HG02571 (cell line): ENCODE measurements at regions not wholly inside any gene's neighbourhood (a gene's known extent, or its start where the extent isn't known, plus 50 kb on each side); places are given as distances from the start of the nearest gene placed in this dataset.
"Not testable (repeated sequence)": the region's sequence is repeated elsewhere in the genome, so short reads cannot be mapped to it uniquely, and the experiment has no call there.

Experiments
- ATAC-seq: cut with Tn5 transposase; IDR thresholded peaks from one replicate; pipeline ENCODE4 v1.9.1; 2021; ENCODE audit warnings: mild to moderate bottlenecking, moderate library complexity; ENCODE audit not compliant: unreplicated experiment

DNA sequence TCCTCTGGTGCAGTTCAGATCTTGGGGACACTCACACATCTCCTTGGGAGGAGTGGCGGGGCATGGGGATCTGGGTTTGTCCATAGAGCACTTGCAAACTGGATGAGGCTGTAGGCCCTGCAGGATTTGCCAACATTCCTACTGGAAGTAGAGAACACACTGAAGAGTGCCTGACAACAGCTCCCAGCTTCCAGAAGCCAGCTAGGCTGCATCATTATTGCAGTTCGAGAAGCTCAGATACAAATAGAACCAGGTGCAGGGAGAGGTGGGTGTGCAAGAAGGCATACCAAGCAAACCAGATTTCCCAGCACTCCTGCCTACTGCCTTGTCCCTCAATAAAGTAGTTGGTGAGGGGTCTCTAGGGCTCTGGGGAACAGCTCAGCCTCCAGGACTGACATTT lies 52.5 kb downstream of the RHOB start:
- ATAC-seq, result no peak

DNA sequence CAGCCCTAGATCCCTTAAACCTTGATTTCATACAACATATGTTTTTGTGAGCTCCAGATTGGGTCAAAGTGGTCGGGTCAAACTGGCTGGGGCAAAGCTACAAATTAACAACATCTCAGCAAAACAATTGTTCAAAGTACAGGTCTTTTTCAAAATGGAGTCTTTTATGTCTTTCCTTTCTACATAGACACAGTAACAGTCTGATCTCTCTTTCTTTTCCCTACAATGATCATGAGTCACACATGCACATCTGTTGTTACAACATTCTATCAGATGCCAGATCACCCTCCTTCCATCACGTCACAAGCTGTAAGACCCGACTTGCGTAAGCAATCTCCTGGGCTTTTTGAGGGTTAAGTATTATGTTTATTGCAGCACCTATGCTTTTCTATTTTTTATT lies 55.1 kb downstream of the RHOB start:
- no peak for ATAC-seq

DNA sequence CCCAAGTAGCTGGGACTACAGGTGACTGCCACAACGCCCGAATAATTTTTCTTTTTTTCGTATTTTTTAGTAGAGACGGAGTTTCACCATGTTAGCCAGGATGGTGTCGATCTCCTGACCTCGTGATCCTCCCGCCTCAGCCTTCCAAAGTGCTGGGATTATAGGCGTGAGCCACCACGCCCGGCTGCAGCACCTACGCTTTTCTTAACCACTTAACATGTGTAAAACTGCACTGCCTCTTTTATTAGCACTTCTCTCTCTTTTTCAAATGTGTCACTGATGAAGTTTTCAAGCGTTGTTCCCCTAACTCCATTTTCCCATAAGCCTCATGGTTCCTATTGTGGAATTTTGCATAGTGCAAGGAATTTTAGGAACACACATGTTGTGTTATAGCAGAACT lies 55.6 kb downstream of the RHOB start:
- not testable (repeated sequence) for ATAC-seq

DNA sequence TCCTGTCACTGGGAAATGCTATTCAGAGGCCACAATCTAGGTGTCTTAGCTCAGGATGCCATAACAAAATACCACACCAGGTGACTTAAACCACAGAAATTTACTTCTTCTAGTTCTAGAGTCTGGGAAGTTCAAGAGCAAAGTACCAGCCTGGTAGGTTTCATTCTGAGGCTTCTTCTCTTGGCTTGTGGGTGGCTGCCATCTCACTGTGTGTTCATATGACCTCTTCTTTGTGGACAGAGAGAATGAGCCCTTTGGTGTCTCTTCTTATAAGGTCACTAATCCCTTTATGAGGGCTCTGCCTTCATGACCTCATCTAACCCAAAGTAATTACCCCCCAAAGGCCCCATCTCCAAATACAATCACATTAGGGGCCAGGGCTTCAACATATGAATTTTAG lies 57.3 kb downstream of the RHOB start:
- no peak for ATAC-seq

DNA sequence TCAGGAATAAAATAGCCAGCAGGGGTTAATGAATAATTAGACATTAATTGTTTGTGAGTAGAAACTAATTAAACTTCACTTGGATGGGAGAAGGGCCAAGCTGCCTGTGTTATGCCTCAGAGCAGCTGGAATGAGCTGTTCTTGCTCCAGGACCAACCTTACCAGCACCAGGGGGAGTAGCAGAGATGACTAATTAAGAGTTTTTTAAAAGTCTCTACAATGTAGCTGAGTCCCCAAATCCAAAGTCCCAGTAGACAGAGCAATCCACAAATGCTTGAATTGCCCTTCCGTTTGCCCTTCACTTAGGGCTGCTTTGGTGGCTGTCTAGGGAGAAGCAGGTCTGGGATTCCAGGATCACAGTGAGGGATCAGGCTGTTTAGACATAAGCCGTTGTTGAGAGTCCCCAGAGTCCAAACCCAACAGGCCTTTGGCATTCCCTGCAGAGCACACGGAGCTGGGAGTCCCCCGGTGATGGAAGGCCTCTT lies 59.4 kb downstream of the RHOB start:
- no peak for ATAC-seq

DNA sequence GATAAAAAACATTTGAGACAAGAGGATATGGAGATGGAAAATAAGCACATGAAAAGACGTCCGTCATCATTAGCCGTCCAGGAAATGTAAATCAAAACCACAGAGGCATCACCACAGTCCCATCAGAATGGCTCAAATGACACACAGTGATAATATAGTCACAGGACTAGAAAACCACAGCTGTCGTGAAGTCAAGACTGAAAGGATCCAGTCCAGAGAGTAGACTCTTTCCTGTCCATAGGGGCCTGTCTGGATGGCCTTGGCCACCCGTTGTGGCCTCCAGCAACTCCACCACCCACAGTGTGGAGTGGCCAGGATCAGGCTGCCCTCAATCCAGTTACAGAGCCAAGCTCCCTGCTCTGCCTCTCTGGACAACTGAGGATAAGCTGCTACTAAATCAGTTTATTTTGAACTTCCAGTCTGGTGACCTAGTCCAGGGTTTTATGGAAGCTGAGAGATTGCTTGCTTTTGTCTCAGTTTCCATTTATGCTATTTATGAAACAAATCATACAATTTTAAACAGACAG lies 60.4 kb downstream of the RHOB start:
- ATAC-seq, result peak; percentile 82

DNA sequence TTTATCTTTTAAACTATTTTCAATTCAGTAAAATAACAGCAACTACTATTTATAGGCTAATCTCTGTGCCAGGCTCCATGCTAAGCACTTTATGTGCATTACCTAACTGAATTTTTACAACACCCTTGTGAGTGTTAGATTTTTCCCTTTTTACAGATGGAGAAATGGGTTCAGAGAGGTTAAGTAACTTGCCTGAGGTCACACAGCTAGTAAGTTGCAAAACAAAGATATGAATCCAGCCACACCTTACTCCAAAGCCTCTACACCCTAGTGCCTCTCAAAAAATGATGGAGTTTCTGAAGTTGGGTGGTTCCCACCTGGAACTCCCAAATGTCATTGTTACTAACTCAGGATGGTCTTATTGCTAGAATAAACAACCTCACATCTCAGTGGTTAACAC lies 60.8 kb downstream of the RHOB start:
- no peak for ATAC-seq

DNA sequence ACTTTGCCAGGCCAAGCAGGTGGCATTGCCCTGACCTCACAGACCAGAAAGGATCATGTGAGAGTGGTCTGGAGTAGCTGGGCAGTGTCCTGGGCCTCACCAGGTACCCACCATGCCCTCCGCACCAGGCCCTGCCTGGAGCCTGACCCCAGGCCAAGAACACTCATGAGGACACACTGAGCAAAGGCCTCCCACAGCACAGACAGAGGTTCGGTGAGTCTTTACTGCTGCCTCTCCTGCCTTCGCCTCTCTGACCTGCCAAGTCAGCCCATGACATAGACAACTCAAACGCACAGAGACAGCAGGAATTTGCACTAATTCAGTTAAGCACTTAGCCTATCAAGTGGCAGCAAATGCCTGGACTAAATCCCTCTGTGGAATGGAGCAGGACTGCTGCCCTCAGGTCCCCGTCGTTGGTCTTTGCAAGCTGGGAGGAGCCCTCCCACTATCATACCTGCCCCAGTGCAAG lies 62.5 kb downstream of the RHOB start:
- ATAC-seq, result no peak

DNA sequence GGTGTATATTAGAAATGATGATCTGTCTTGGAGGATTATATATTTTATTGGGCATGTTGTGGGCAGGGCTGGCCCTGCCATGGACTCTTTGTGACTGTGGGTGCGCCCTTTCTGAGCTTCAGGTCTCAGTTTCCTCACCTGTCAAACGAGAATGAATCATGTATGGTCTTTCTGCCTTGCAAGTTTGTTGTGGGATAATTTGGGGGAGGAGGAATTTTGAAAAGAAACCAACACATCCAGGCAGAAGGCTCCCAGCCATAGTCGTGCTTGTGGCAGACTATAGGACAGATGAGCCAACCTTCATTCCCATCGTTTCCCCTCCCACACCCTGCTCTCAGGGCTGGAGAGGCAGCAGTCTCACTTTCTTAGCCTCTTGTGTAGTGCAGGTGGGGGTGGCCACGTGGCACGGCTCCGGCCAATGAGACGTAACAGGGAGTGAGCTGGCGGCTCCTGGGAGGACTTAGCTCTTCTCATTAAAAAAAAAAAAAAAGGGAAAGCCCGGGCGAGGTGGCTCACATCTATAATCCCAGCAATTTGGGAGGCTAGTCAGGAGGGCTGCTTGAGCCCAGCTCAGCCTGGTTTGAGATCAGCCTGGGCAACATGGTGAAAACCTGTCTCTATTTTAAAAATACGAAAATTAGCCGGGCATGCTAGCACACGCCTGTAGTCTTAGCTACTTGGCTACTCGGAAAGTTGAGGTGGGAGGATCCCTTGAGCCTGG lies 63.1 kb downstream of the RHOB start:
- no peak for ATAC-seq

DNA sequence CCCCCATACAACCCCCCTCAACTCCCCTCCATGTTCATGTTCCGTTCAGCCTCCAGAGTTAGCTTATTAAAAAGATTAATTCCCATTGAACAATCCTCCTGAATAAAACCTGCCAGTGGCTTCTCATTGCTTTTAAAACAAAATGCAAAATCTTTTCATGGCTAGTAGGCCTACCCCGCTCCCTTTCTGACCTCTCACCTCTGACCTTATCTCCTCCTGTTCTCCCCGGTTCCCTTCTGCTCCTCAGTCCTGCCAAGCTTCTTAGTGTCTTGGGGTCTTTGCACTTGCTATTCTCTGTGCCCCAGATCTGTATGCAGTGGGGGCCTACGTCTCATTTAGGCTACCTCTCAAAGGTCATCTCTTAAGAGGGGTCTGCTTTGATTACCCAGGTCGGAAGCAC lies 64.3 kb downstream of the RHOB start:
- ATAC-seq, result no peak

DNA sequence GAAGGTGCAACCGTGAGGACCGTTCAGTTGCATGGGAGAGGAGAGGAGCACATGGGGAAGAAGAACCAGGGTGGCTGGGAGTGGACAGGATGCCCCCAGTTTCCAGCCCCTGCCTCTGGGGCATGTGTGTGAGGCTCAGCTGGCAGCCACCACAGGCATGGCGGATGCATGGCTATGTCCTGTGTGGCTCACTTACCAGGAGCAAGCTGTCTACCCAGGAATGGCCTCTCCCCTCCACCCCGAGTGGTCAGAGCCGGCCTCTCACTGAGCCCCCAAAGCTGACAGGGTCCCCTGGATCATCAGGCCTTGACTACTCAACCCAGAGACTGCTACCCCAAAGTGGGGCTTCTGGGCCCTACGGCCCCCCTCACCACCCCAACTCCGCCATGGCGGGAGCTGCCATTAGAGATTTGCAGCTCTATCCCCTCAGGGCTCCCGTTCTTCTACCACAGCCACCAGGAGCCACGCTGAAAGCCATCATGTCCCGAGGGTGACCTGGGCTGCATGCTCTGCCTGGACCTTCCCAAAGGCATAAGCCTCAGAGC lies 65.3 kb downstream of the RHOB start:
- no peak for ATAC-seq

DNA sequence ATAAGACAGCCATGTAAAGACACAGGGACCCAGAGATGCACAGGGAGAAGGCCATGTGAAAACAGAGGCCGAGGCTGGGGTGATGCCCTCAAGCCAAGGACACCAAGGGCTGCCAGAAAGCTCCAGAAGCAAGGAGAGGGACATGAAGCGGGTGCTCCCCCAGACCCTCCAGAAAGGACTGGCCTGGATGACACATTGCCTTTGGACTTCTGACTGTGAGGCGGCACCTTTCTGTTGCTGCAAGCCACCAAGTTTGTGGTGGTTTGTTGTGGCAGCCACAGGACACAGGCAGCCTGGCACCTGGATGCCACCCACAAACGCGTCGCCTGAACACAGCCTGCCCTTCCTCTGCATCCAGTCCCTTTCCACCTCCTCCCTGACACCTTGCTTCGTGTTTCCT lies 67.1 kb downstream of the RHOB start:
- no peak for ATAC-seq

DNA sequence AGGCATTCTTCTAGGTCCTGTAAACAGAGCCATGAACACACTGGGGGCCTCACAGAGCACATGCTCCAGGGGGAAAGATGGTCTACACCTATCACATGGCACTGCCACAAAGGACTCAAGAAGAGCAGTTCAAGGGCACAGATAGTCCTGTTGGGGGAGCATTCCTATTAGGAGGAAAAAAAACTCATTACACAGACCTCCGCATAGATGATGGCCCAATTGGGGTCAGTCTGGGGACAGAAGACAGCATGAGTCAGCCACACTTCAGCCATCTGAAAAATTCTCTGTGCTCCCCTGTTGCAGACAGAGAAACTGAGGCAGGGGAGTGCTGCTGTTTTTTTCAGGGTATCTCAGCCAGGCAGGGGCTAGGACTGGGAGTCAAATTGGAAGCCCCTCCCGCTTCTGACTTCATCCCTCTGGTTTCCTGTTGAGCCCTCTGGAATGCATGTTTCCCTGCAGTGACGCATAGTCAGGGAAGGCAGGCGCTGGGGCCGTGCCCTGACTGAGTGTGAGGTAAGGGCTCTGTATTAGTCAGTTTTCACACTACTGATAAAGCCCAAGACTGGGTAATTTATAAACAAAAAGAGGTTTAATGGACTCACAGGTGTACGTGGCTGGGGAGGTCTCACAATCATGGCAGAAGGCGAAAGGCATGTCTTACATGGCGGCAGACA lies 67.9 kb downstream of the RHOB start:
- ATAC-seq, result no peak

DNA sequence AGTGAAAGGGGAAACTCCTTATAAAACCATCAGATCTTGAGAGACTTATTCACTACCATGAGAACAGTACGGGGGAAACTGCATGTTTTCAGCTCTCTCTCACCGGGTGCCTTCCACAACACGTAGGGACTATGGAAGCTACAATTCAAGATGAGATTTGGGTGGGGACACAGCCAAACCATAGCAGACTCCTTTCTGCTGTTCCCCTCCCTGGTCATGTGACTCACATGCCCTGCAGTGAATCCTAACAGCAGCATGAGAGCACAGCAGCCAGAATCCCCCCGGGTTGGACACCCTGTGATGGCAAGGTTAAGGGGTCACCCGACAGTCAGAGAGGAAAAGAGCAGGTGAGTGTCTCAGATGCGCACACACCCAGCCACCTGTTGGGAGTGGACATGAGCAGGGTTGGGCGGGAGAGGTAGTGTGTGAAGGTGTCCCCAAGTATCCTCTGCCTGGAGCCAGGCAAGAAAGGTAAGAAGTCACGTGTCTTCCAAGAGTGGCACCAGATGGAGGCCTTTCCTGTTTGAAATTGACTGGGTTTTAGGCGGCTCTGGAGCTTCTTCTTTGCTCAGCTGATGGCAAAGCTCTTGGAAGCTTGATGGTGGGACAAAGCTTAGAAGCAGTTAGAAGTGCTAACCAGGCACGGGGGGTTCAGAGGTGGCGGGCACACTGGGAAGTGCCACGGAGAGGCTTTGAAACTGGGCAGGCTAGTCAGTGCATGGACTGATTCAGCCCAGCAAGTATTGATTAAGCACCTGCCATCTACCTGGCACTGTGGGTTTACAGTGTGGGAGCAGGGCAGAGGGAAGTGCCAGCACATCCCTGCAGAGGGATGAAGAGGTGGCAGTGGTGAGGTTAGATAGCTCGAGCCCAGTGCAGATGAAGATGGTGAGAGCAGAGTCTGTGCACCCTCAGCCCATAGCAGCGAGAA lies 68.7 kb downstream of the RHOB start:
- ATAC-seq, result no peak

DNA sequence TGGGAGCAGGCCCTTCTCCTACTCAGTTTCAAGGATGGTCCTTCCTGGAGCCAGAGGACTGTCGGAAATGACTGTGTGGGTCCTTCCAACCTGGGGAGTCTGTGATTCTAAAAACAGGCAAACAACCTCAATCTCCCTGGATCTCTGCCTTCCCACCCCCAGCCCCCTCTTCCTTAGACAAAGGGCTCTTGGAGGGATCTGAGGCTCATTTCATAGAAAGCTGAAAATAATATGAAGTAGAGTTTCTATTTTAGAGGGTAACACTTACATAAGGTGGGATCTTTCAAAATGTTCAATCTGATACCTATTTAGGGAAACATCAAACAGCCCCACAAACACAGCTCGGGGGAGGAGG lies 69.4 kb downstream of the RHOB start:
- ATAC-seq, result no peak

DNA sequence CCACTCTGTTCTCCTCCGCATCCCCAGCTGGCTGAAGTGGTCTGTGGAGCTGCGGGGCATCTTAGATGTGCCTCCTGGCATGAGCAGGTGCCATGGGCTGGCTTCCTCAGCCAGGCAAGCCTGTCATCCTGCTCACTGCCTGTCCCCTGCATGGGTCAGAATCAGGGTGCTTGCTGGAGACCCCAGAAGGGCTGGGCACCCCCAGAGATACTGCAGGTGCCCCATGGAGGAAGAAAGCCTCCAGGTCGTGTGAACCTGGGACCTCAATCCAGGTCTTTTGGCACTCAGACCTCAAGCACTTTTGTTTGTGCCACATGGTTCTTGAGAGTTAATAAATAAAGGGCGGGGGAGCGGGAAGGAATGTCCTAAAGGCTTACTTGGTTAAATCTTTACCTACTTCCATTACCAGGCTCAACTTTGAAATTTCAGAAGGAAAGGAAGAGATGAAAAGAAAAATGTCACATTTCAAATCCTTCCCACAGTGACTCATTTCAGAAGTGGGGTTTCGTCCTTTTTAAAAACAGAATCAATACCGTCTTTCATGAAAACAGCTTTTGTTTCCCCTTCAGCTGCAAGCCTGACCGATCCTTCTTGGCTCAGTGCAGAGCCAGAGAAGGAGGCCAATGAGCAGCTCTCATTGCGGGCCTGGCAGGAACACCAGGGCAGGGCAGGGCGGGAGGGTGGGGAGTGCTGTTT lies 69.9 kb downstream of the RHOB start:
- ATAC-seq, result peak; percentile 89

DNA sequence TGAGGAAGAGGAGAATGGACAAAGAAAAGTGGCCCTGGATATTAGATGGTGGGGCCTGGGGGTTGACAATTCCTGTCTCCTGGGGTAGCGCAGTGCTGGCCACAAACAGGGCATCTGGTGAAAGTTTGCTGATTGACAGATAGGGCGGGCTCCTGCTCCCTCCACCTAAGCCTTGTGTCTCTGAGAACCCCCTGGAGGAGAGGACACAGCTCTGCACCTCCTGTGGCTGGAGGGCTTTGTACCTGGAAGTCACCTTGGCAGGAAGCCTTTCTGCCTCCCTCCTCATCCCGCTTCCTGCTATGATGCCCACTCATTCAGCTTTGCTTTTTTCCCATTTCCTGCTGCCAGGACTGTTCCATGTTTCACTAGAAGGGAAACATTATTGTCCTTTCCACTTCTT lies 72.4 kb downstream of the RHOB start:
- ATAC-seq, result no peak

DNA sequence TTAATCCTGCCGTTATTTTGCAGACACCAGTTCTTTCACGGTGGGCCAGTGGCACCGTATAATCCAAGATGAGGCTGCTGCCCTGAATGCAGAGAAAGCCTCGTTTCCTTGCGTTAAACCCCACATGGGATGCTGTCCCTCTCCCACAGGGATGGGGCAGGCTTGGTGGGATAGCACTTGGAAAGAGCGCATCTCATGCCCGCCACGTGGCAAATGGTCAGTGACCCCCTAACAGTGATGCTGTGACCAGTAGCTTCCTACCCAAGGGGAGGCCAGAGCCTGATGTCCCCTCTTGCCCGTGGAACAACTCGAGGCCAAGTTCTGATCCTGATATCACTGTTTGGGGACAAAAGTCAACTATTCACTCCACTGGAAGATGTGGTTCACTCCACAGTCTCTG lies 73.3 kb downstream of the RHOB start:
- ATAC-seq, result no peak

DNA sequence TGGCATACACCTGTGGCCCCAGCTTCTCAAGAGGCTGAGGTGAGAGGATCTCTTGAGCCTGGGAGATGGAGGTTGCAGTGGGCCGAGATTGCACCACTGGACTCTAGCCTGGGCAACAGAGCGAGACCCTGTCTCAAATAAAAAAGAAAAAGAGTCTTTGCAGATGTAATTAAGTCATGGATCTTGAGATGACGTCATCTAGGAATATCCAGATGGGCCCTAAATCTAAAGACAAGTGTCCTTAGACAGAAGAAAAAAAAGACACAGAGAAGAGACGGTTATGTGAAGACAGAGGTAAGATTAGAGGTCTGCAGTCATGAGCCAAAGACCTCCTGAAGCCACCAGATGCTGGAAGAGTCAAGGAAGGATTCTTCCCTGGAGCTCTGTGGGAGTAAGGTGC lies 74.3 kb downstream of the RHOB start:
- ATAC-seq, result no peak

DNA sequence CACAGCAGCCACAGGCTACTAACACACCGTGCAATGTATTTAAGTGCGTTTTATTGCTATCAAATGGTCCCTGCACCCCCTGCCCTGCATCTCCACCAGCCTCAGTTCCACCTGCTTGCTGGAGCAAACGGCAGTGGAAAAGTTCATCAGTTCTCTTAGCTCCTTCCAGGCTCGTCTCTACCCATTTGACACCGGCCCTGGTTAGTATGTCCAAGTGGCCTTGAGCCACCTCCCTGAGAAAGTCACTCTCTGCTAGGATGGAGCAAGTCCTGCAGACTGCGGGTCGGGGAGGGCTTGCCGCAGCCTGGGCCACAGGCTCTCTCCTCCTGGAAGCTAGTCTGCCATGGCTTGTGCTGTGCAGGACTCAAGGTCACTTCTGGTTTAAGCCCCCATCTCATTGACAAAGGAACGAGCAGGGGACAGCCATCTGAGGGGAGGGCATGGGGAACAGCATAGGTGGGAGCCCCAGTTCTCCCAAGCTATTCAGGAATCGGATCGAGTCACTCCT lies 74.9 kb downstream of the RHOB start:
- ATAC-seq, result no peak
